Activated naive CD4-positive, alpha-beta T cell treated with anti-CD3 and anti-CD28 coated beads, Interleukin-2, amount 10 ng/mL, durations not matched to agents 7 days and 5 days (primary cell): ENCODE measurements at regions not wholly inside any gene's neighbourhood (a gene's known extent, or its start where the extent isn't known, plus 50 kb on each side); places are given as distances from the start of the nearest gene placed in this dataset.
"Not testable (repeated sequence)": the region's sequence is repeated elsewhere in the genome, so short reads cannot be mapped to it uniquely, and the experiment has no call there.

ENCODE experiments used
- CTCF ChIA-PET: fragments of 350-600 bp; sonication (Branson Sonifier 250); formaldehyde crosslinking; loops from one replicate; lab custom pipeline; 2021; ENCODE audit warnings: antibody characterized with exemption; lab: Charles Lee
- DNase-seq: peaks from one replicate; pipeline ENCODE4 v3.0.0-alpha.2; 2020
- H3K27ac Mint-ChIP-seq: one replicate; pipeline ENCODE4 v1.8.0; 2021; ENCODE audit warnings: mild to moderate bottlenecking, moderate library complexity, mixed read lengths
- H3K27me3 Mint-ChIP-seq: one replicate; pipeline ENCODE4 v1.8.0; 2021; ENCODE audit warnings: mild to moderate bottlenecking, mixed read lengths
- H3K36me3 Mint-ChIP-seq: one replicate; pipeline ENCODE4 v1.8.0; 2021; ENCODE audit warnings: mixed read lengths
- H3K4me1 Mint-ChIP-seq: one replicate; pipeline ENCODE4 v1.8.0; 2021; ENCODE audit warnings: mixed read lengths
- H3K4me3 Mint-ChIP-seq: one replicate; pipeline ENCODE4 v1.8.0; 2021; ENCODE audit warnings: mild to moderate bottlenecking, moderate library complexity, mixed read lengths
- H3K9me3 Mint-ChIP-seq: one replicate; pipeline ENCODE4 v1.8.0; 2021; ENCODE audit warnings: mixed read lengths

GRCh38 chr11:134656086-134656840 is 244.2 kb upstream of the B3GAT1 start:
- H3K4me3 Mint-ChIP-seq, DNase-seq, H3K36me3 Mint-ChIP-seq, H3K27me3 Mint-ChIP-seq, CTCF ChIA-PET, H3K27ac Mint-ChIP-seq, H3K4me1 Mint-ChIP-seq: not testable (repeated sequence)
- peaks cover 18% of the 10 kb centered on the region for H3K9me3 Mint-ChIP-seq

- H3K27ac Mint-ChIP-seq, result no peak overlapping the region
- H3K9me3 Mint-ChIP-seq, result peaks cover 13% of the 10 kb centered on the region
- no peak overlapping the region for H3K4me3 Mint-ChIP-seq
- no peak for DNase-seq
- H3K4me1 Mint-ChIP-seq, result no peaks in the 10 kb centered on the region
- CTCF ChIA-PET, result no interaction called here
- H3K27me3 Mint-ChIP-seq, result peaks cover 4% of the 10 kb centered on the region
- H3K36me3 Mint-ChIP-seq, result peaks cover 3% of the 10 kb centered on the region
Observed at GRCh38 chr11:134655189-134655989, 243.3 kb upstream of the B3GAT1 start.

DNA sequence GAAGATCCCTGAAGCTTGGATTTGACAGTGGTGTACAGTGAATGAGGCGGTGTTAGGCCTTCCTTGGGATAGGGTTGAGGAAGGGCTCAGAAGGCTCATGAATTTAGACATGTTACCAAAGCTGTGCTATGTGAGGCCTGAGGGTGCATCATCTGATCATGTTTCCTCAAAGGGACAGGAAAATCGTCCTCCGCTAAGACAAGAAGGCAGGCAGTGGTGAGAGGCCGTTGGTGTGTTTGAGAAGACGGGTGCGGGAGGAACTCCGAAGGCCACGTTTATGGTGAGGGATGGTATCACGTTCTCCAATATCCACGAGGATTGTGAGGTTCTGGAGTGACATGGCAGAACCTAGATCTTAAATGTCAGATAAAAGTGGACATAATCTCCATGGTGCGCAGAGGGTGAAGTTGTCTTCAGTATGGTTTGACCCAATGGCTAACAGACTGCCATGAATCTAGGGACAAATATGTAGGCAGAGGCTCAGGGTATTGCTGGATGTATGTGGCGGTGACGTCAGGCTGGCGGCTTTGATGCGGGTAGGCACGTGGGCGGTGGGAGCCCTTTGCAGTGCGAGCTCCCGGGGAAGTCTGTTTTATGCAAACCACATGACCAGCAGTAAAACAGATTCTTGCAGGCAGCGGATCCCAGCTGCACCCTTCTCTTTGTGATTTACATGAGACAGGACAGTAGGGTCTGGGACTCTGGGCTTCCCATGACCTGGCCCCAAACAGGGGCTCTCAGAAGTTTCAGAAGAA is 242.3 kb upstream of the B3GAT1 start:
- CTCF ChIA-PET, result no interaction called here

GRCh38 chr11:134652586-134653255 is 240.7 kb upstream of the B3GAT1 start:
- CTCF ChIA-PET, result no interaction called here
- no peak overlapping the region for H3K27ac Mint-ChIP-seq

More for the DNA sequence above, 242.3 kb upstream of the B3GAT1 start:
- DNase-seq, result peak; percentile 32
- peaks cover 4% of the 10 kb centered on the region for H3K27me3 Mint-ChIP-seq
- peaks cover 9% of the 10 kb centered on the region for H3K9me3 Mint-ChIP-seq
- H3K4me3 Mint-ChIP-seq, result no peak overlapping the region
- peaks cover 3% of the 10 kb centered on the region for H3K36me3 Mint-ChIP-seq
- no peak overlapping the region for H3K27ac Mint-ChIP-seq
- H3K4me1 Mint-ChIP-seq, result no peaks in the 10 kb centered on the region

GRCh38 chr11:134647066-134647743 is 235.2 kb upstream of the B3GAT1 start:
- H3K36me3 Mint-ChIP-seq, result no peaks in the 10 kb centered on the region
- no peaks in the 10 kb centered on the region for H3K4me1 Mint-ChIP-seq
- H3K27ac Mint-ChIP-seq, result no peak overlapping the region
- no peak overlapping the region for H3K4me3 Mint-ChIP-seq
- peaks cover 27% of the 10 kb centered on the region for H3K27me3 Mint-ChIP-seq
- DNase-seq, result no peak
- CTCF ChIA-PET, result interaction anchor here (0.6 kb wide), 1 partner anchor 57 kb away, joined by 3 read pairs; no protein-coding TSS in a partner anchor
- H3K9me3 Mint-ChIP-seq, result no peaks in the 10 kb centered on the region

More at GRCh38 chr11:134652586-134653255, 240.7 kb upstream of the B3GAT1 start:
- Mint-ChIP-seq H3K27me3 (peaks cover 5% of the 10 kb centered on the region), H3K4me1 (no peaks in the 10 kb centered on the region), H3K4me3 (no peak overlapping the region), H3K9me3 (peaks cover 8% of the 10 kb centered on the region), H3K36me3 (peaks cover 3% of the 10 kb centered on the region)
- no peak for DNase-seq

GRCh38 chr11:134646561-134646960 is 234.5 kb upstream of the B3GAT1 start:
- Mint-ChIP-seq H3K27ac (no peak overlapping the region), H3K4me3 (no peak overlapping the region), H3K27me3 (peaks cover 24% of the 10 kb centered on the region), H3K4me1 (no peaks in the 10 kb centered on the region), H3K9me3 (no peaks in the 10 kb centered on the region), H3K36me3 (no peaks in the 10 kb centered on the region)
- CTCF ChIA-PET, result no interaction called here
- no peak for DNase-seq

GRCh38 chr11:134645576-134645975 is 233.5 kb upstream of the B3GAT1 start:
- H3K4me3 Mint-ChIP-seq, result no peak overlapping the region
- peaks cover 24% of the 10 kb centered on the region for H3K27me3 Mint-ChIP-seq
- no peak overlapping the region for H3K27ac Mint-ChIP-seq
- H3K36me3 Mint-ChIP-seq, result no peaks in the 10 kb centered on the region
- no peaks in the 10 kb centered on the region for H3K4me1 Mint-ChIP-seq
- CTCF ChIA-PET, result no interaction called here
- H3K9me3 Mint-ChIP-seq, result no peaks in the 10 kb centered on the region
- no peak for DNase-seq

GRCh38 chr11:134644476-134645456 is 232.7 kb upstream of the B3GAT1 start:
- no peak overlapping the region for H3K27ac Mint-ChIP-seq
- H3K9me3 Mint-ChIP-seq, result no peaks in the 10 kb centered on the region
- no peaks in the 10 kb centered on the region for H3K4me1 Mint-ChIP-seq
- peaks cover 24% of the 10 kb centered on the region for H3K27me3 Mint-ChIP-seq
- CTCF ChIA-PET, result interaction anchor here (0.7 kb wide), 1 partner anchor 39 kb away, joined by 3 read pairs; no protein-coding TSS in a partner anchor
- H3K36me3 Mint-ChIP-seq, result no peaks in the 10 kb centered on the region
- DNase-seq, result no peak
- no peak overlapping the region for H3K4me3 Mint-ChIP-seq

- CTCF ChIA-PET, result interaction anchor here (0.6 kb wide), 1 partner anchor 292 kb away, joined by 3 read pairs; no protein-coding TSS in a partner anchor
- Mint-ChIP-seq H3K27ac (no peak overlapping the region), H3K4me3 (no peak overlapping the region), H3K36me3 (no peaks in the 10 kb centered on the region), H3K9me3 (no peaks in the 10 kb centered on the region), H3K4me1 (no peaks in the 10 kb centered on the region), H3K27me3 (peaks cover 33% of the 10 kb centered on the region)
- DNase-seq, result no peak
Observed at GRCh38 chr11:134643115-134644012, 231.3 kb upstream of the B3GAT1 start.

- Mint-ChIP-seq H3K4me1 (no peaks in the 10 kb centered on the region), H3K9me3 (no peaks in the 10 kb centered on the region), H3K27me3 (peaks cover 27% of the 10 kb centered on the region), H3K4me3 (no peak overlapping the region), H3K27ac (no peak overlapping the region), H3K36me3 (no peaks in the 10 kb centered on the region)
- no peak for DNase-seq
- CTCF ChIA-PET, result no interaction called here
Observed at GRCh38 chr11:134642206-134642605, 230.2 kb upstream of the B3GAT1 start.

DNA sequence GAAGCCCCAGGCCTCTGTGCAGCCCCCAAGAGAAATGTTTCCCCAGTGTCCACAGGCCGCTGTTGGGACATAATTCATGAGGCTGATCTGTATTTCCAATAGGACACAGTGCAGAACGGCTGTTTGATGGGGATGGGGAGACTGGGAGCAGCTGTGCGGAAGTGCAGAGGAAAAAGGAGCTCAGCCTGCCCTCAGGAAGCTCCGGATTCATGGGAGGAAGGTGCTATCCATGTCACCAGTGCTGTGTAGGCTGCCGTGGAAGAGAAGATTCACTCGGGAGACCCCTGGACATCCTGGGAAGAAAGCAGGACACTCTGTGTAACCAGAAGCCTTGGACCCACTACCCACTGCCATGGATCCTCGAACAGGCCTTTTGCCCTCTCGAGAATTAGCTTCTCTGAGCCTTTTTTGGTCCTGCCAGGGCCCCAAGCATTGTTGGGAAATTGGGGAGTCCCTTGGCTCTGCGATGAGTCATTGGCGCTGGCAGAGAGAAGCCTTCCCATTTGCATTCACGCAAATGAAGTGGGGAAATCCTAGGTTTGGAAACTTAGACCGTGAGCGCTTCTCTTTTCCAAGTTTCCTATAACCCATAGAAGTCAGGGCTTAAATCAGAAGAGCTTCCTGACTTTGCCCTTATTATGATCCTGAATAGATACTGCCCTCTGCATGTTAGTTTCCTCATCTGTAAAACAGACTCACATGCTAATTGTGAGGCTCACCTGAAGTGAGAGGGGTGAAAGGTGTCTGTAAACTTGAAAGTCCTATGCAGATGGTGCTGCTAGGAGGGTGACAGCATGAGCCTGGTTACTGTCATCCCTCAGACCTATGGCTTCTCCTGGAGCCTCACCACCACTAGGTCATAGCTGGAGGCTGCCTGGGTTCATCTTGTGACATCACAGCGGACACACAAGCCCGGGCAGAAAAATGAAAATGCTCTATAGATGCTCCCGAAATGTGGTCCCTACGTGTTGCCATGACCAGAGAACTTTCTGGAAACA is 229.2 kb upstream of the B3GAT1 start:
- no peak for DNase-seq
- H3K9me3 Mint-ChIP-seq, result no peaks in the 10 kb centered on the region
- H3K4me1 Mint-ChIP-seq, result no peaks in the 10 kb centered on the region
- CTCF ChIA-PET, result no interaction called here
- H3K4me3 Mint-ChIP-seq, result no peak overlapping the region
- H3K36me3 Mint-ChIP-seq, result no peaks in the 10 kb centered on the region
- H3K27ac Mint-ChIP-seq, result no peak overlapping the region
- H3K27me3 Mint-ChIP-seq, result peaks cover 22% of the 10 kb centered on the region
